Gastroesophageal sphincter (tissue), 4 donors: ENCODE measurements at regions not wholly inside any gene's neighbourhood (a gene's known extent, or its start where the extent isn't known, plus 50 kb on each side); places are given as distances from the start of the nearest gene placed in this dataset.

Source experiments
- ATAC-seq: fragments of 150-250 bp; one replicate; pipeline ENCODE4 v1.9.1; 2016; ENCODE audit warnings: mild to moderate bottlenecking, moderate library complexity
- H3K27ac ChIP-seq, 4 donors: fragments of 200-600 bp; sonication (generic) in 3 of 4; 1 replicate in 3 of 4; 2 replicates in 1 of 4; pipeline ENCODE4 v1.5.1; 2016 to 2019
- H3K27me3 ChIP-seq: fragments of 200-600 bp; sonication (generic); one replicate; pipeline ENCODE4 v1.5.1; 2019
- H3K36me3 ChIP-seq, 2 donors: fragments of 200-600 bp; sonication (generic); one replicate each; pipeline ENCODE4 v1.5.1; 2019; ENCODE audit warnings: control low read depth in 1 of 2
- H3K4me1 ChIP-seq, 3 donors: fragments of 200-600 bp; sonication (generic); 1 replicate in 2 of 3; 2 replicates in 1 of 3; pipeline ENCODE4 v1.5.1; 2016 to 2019; ENCODE audit warnings: control low read depth in 2 of 3
- H3K4me3 ChIP-seq, 2 donors: fragments of 200-600 bp; sonication (generic); one replicate each; pipeline ENCODE4 v1.5.1; 2019; ENCODE audit warnings: mild to moderate bottlenecking in 1 of 2, moderate library complexity in 1 of 2
- H3K9me3 ChIP-seq, 3 donors: fragments of 200-600 bp; sonication (generic); one replicate each; pipeline ENCODE4 v1.5.1; 2017 to 2019; ENCODE audit warnings: control low read depth in 2 of 3
- EP300 ChIP-seq: sonication (generic); formaldehyde crosslinking; IDR thresholded peaks from one replicate; pipeline ENCODE4 v1.6.1; 2017; ENCODE audit warnings: antibody characterized with exemption, mild to moderate bottlenecking
- POLR2A ChIP-seq, 2 donors: fragments of 450-650 bp; IDR thresholded peaks; one replicate each; pipeline ENCODE4 v1.6.1; 2017; ENCODE audit warnings: antibody characterized with exemption in 2 of 2, mild to moderate bottlenecking in 2 of 2, moderate library complexity in 1 of 2
- POLR2AphosphoS5 ChIP-seq: sonication (generic); formaldehyde crosslinking; IDR thresholded peaks from one replicate; pipeline ENCODE4 v1.6.1; 2017; ENCODE audit warnings: antibody characterized with exemption
- WGBS, 2 donors: methylation state at CpG; one replicate each; pipeline ENCODE4 v1.1.5; 2018; ENCODE audit warnings: low coverage in 1 of 2; 5-methylcytosine and 5-hydroxymethylcytosine counted together
- TF ChIP-seq, protein P1 (sequence below), 4 experiments: fragments of 200-600 bp in 2 of 4; fragments of 450-650 bp in 2 of 4; sonication (generic) in 1 of 4; IDR thresholded peaks; one replicate each; pipeline ENCODE4 v1.5.1; 2017 to 2019; ENCODE audit warnings: antibody characterized with exemption in 4 of 4, mild to moderate bottlenecking in 2 of 4, moderate library complexity in 2 of 4

- no peak for ATAC-seq
- H3K27ac ChIP-seq: no peak overlapping the region
- no peaks in the 10 kb centered on the region for H3K36me3 ChIP-seq
- H3K9me3 ChIP-seq: no peaks in the 10 kb centered on the region
- H3K4me3 ChIP-seq: no peak overlapping the region
- TF ChIP-seq POLR2AphosphoS5 (no peak), POLR2A (IDR thresholded peaks at IDR 0.05) (no peak)
- TF ChIP-seq, protein P1, sequence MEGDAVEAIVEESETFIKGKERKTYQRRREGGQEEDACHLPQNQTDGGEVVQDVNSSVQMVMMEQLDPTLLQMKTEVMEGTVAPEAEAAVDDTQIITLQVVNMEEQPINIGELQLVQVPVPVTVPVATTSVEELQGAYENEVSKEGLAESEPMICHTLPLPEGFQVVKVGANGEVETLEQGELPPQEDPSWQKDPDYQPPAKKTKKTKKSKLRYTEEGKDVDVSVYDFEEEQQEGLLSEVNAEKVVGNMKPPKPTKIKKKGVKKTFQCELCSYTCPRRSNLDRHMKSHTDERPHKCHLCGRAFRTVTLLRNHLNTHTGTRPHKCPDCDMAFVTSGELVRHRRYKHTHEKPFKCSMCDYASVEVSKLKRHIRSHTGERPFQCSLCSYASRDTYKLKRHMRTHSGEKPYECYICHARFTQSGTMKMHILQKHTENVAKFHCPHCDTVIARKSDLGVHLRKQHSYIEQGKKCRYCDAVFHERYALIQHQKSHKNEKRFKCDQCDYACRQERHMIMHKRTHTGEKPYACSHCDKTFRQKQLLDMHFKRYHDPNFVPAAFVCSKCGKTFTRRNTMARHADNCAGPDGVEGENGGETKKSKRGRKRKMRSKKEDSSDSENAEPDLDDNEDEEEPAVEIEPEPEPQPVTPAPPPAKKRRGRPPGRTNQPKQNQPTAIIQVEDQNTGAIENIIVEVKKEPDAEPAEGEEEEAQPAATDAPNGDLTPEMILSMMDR (IDR thresholded peaks at IDR 0.05): no peak
- H3K27me3 ChIP-seq: peaks cover 31% of the 10 kb centered on the region
- WGBS, 2 donors: 56 to 83% methylated on average over 1 to 3 of the region's 4 CpGs
- peaks cover 0 to 16% (median 6%) of the 10 kb centered on the region in 3 donors for H3K4me1 ChIP-seq
Measured at GRCh38 chr15:68482246-68482645, 50.3 kb upstream of the ITGA11 start.

DNA sequence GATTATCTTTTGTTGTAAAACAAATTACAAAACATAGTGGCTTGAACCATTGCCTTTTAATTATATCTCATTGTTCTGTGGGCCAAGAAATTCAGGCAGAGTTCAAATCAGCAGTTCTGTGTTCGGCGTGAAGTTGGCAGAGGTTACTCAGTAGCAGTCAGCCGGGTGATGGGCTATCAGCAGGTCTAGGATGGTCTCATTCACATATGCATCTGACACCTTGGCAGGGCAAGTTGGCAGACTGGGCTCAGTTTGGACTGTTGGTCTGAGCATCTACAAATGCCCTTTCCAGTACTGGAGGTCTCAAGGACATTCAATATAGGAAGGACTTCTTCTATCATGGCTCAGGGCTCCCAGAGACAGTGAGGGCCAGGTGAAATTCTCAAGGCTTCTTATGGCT lies 51.2 kb upstream of the ITGA11 start:
- H3K4me1 ChIP-seq: peaks cover 0 to 16% (median 7%) of the 10 kb centered on the region in 3 donors
- H3K27ac ChIP-seq: no peak overlapping the region
- peaks cover 31% of the 10 kb centered on the region for H3K27me3 ChIP-seq
- ATAC-seq: no peak
- WGBS, 2 donors: 74 to 100% methylated on average over 1 to 3 of the region's 3 CpGs
- H3K36me3 ChIP-seq: no peaks in the 10 kb centered on the region
- no peak overlapping the region for H3K4me3 ChIP-seq
- H3K9me3 ChIP-seq: no peaks in the 10 kb centered on the region
- TF ChIP-seq POLR2AphosphoS5: no peak
- TF ChIP-seq, protein P1 (IDR thresholded peaks at IDR 0.05): no peak
- no peak for TF ChIP-seq POLR2A (IDR thresholded peaks at IDR 0.05)
- TF ChIP-seq EP300: no peak

- Histone ChIP-seq H3K36me3 (no peaks in the 10 kb centered on the region), H3K27me3 (peaks cover 38% of the 10 kb centered on the region), H3K27ac (peak overlapping the region in 1 of 4 donors; percentile 57), H3K9me3 (no peaks in the 10 kb centered on the region), H3K4me1 (peaks cover 0 to 16% (median 7%) of the 10 kb centered on the region in 3 donors), H3K4me3 (no peak overlapping the region)
- ATAC-seq: no peak
- TF ChIP-seq POLR2A (IDR thresholded peaks at IDR 0.05) (no peak), EP300 (no peak), POLR2AphosphoS5 (no peak)
- TF ChIP-seq, protein P1 (IDR thresholded peaks at IDR 0.05): no peak
Measured at GRCh38 chr15:68484220-68484619, 52.3 kb upstream of the ITGA11 start.

- Histone ChIP-seq H3K36me3 (no peaks in the 10 kb centered on the region), H3K27ac (peak overlapping the region in 3 of 4 donors; percentile 57 to 70 (median 60)), H3K27me3 (peaks cover 41% of the 10 kb centered on the region), H3K4me1 (peaks cover 0 to 16% (median 7%) of the 10 kb centered on the region in 3 donors), H3K9me3 (no peaks in the 10 kb centered on the region), H3K4me3 (no peak overlapping the region)
- ATAC-seq: peak; percentile 42
- TF ChIP-seq POLR2AphosphoS5: peak; percentile 28
- TF ChIP-seq POLR2A (IDR thresholded peaks at IDR 0.05): no peak
- 30 to 42% methylated on average over 6 to 10 of the region's 14 CpGs for WGBS, 2 donors
Measured at GRCh38 chr15:68484696-68485400, 52.9 kb upstream of the ITGA11 start.

DNA sequence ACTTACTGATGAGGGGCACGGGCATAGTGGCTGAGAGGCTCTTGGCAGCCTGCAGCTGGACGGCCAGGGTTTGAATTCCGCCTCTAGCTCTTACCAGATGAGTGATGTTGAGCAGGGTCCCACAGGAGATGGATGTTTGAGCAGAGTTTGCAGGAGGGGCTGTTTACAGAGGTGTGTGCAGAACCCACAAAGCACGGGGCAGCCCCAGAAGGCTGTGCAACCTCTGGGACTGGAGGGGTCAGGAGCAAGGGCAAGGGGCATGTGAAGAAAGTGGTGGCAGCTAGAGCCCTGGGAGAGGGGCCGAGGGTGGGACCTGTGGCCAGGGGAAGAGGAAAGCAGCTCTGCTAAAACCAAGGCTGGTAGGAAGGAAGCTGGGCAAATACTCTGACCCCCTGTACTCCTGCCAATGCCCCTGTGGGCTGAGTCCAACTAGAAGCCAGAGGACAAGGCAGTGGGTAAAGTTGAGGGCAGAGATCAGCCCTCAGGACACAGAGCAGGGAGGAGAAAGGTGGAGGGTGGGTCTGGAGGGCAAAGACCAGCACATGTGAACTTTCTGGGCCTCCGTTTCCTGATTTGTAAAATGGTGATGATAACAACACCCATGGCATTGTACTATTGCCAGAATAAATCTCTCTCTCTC lies 53.9 kb upstream of the ITGA11 start:
- 75 to 83% methylated on average over 1 to 2 of the region's 6 CpGs for WGBS, 2 donors
- TF ChIP-seq, protein P1 (IDR thresholded peaks at IDR 0.05): no peak
- TF ChIP-seq POLR2AphosphoS5 (no peak), EP300 (no peak), POLR2A (IDR thresholded peaks at IDR 0.05) (no peak)
- H3K9me3 ChIP-seq: no peaks in the 10 kb centered on the region
- no peak for ATAC-seq
- peaks cover 0 to 16% (median 7%) of the 10 kb centered on the region in 3 donors for H3K4me1 ChIP-seq
- no peaks in the 10 kb centered on the region for H3K36me3 ChIP-seq
- peak overlapping the region in 2 of 4 donors; percentile 57 to 60 for H3K27ac ChIP-seq
- H3K4me3 ChIP-seq: no peak overlapping the region
- peaks cover 39% of the 10 kb centered on the region for H3K27me3 ChIP-seq
